ENCODE measurements at regions not wholly inside any gene's neighbourhood (a gene's known extent, or its start where the extent isn't known, plus 50 kb on each side); places are given as distances from the start of the nearest gene placed in this dataset.

DNA sequence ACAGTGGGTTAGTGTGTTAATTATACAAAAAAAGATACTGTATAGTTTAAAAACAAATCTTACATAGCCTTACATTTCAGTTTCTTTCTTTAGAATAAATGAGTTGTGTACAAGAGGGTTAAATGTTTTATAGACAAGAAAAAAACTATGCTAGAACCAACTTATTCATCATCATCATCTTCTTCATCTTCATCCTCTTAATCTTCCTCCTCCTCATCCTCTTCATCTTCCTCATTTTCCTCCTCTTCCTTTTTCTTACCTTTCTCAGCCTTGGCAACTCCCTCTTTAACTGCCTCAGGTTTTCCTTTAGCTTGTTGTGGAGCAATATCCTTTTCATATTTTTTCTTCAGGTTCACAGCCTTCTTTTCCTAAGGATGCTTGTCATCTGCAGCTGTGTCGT, 53.7 kb downstream of the RPS12 start:
- Histone ChIP-seq H3K4me3 (no peak overlapping the region), H3K4me1 (replicated peaks) (no peaks in the 10 kb centered on the region), H3K27ac (no peak overlapping the region), H3K27me3 (replicated peaks) (no peaks in the 10 kb centered on the region; the same call in 1 of the 2 replicates), H3K36me3 (no peaks in the 10 kb centered on the region), H3K9me3 (replicated peaks) (no peaks in the 10 kb centered on the region)
- DNase-seq (ENCODE audit: low read depth in 1 of 2, low spot score in 2 of 2), result no peak

DNA sequence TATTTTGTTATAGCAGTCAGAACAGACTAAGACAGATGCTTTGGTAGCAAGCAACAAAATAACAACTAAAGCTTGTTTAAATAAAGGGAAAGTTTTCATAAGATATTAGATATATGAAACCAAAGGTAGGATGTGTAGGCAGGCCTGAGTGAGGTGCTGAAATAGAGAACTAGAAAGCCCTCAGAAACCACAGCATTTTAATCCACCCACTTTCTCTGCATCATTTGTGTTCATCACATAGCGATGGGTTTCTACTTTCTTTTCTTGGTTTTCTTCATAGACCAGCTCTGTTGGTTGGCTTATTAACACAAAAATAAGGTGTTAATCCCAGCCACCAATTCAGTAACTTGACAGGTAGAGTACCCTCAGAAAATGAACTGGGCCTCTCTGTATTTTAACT, 58.6 kb downstream of the RPS12 start:
- H3K4me1 ChIP-seq (replicated peaks), result no peaks in the 10 kb centered on the region
- H3K27me3 ChIP-seq (replicated peaks), result no peaks in the 10 kb centered on the region
- DNase-seq (ENCODE audit: low read depth in 1 of 2, low spot score in 2 of 2), result no peak
- H3K4me3 ChIP-seq, result no peak overlapping the region
- H3K27ac ChIP-seq, result no peak overlapping the region
- H3K9me3 ChIP-seq (replicated peaks), result no peaks in the 10 kb centered on the region
- no peaks in the 10 kb centered on the region for H3K36me3 ChIP-seq

DNA sequence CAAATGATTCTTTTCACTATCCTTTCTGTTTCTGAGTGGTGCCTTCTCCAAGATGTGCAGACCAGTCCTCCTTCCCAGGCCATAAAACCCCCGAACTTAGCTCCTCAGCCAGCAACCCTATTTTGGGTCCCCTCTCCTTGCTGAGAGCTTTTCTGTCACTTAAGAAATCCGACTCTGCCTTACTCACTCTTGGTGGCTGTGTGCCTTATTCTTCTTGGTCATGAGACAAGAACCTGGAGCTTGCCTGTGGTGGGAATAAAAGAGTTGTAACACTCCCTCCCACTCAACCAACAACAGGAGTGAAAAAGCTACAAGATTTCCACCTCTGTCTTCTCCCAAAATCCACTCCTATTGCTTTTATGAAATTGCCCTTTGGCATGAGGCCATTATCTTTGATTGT, 62.6 kb downstream of the RPS12 start:
- no peak overlapping the region for H3K4me3 ChIP-seq
- H3K9me3 ChIP-seq (replicated peaks), result no peaks in the 10 kb centered on the region
- no peaks in the 10 kb centered on the region for H3K4me1 ChIP-seq (replicated peaks)
- no peak overlapping the region for H3K27ac ChIP-seq
- H3K36me3 ChIP-seq, result no peaks in the 10 kb centered on the region
- no peaks in the 10 kb centered on the region for H3K27me3 ChIP-seq (replicated peaks)
- DNase-seq (ENCODE audit: low read depth in 1 of 2, low spot score in 2 of 2), result no peak

DNA sequence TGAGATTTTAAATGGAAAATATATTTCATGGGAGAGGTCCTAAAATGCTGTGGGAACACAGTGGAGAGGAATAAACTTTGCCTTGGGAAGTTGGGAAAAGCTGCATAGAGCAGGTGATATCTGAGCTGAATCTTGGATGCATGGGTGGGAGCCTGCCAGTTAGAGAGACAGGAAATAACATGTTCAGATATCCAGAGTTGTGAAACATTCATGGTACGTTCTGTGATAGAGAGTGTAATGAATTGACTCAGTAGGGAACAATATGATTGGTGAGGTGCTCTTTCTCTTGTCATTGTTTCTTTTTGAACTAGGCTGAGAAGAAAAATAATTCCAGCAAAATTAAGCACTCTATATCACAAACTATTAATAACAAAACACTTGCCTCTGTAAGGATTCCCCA, 72.8 kb downstream of the RPS12 start:
- Histone ChIP-seq H3K4me3 (no peak overlapping the region), H3K27me3 (replicated peaks) (no peaks in the 10 kb centered on the region), H3K4me1 (replicated peaks) (no peaks in the 10 kb centered on the region), H3K27ac (no peak overlapping the region), H3K36me3 (no peaks in the 10 kb centered on the region), H3K9me3 (replicated peaks) (no peaks in the 10 kb centered on the region)
- no peak for DNase-seq (ENCODE audit: low read depth in 1 of 2, low spot score in 2 of 2)

DNA sequence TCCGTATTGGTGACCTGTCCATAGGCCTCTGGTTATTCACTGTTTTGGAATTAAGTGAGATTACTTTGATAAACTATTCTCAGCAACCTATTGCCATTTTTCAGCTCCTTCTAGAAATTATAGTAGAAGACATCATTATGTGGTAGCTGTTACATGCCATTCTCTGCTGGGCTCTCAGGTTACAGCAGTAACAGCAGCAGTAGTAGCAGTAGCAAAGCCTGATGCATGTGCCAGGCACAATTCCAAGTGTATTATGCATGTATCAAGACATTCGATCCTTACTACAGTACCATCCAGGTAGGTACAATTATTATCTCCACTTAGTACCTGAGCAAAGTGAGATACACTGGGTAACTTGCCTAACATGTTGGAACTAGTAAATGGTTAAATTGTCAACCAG, 74.3 kb downstream of the RPS12 start:
- H3K4me1 ChIP-seq (replicated peaks), result no peaks in the 10 kb centered on the region
- DNase-seq (ENCODE audit: low read depth in 1 of 2, low spot score in 2 of 2), result no peak
- H3K36me3 ChIP-seq, result no peaks in the 10 kb centered on the region
- H3K27ac ChIP-seq, result no peak overlapping the region
- H3K9me3 ChIP-seq (replicated peaks), result no peaks in the 10 kb centered on the region
- no peaks in the 10 kb centered on the region for H3K27me3 ChIP-seq (replicated peaks)
- no peak overlapping the region for H3K4me3 ChIP-seq

DNA sequence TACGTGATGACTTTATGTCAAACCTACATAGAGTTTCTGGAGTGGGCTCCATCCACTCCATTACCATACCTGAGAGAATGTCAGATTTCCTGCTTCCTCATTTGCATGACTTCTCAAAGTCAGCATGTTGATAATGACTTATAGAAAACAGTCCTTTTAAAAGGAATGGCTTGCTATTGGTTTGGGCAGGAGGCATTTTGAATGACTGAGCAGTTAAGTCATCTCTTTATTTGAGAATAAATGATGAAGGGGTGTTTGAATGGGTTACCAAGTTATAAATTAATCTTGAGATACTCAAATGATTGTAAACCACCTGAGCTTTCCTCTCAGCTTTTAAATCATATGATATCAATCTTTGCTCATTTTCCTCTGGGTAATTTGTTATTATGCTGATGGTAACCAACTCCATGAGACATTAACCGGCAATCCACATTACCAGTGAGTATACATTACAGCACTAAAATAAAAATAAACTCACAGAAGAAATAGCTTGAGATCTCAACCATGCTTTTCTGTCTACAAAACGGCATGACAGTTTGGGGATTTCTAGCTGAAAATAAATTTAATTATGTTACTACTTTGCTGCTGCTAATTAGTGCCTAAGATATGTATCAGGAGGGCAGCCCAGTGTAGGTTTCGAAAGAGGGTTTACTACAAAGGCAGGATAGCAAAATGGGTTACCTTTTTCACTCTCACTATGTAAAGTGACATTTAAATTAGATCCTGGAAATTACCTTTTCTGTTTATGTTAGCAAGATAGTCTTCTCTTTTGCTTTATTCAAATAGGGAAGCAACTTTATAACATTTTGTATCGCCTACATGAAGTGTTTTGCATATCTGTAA, 78.8 kb downstream of the RPS12 start:
- Histone ChIP-seq H3K4me3 (no peak overlapping the region), H3K27ac (no peak overlapping the region), H3K4me1 (replicated peaks) (no peaks in the 10 kb centered on the region), H3K9me3 (replicated peaks) (no peaks in the 10 kb centered on the region), H3K36me3 (no peaks in the 10 kb centered on the region), H3K27me3 (replicated peaks) (no peaks in the 10 kb centered on the region)
- no peak for DNase-seq (ENCODE audit: low read depth in 1 of 2, low spot score in 2 of 2)

DNA sequence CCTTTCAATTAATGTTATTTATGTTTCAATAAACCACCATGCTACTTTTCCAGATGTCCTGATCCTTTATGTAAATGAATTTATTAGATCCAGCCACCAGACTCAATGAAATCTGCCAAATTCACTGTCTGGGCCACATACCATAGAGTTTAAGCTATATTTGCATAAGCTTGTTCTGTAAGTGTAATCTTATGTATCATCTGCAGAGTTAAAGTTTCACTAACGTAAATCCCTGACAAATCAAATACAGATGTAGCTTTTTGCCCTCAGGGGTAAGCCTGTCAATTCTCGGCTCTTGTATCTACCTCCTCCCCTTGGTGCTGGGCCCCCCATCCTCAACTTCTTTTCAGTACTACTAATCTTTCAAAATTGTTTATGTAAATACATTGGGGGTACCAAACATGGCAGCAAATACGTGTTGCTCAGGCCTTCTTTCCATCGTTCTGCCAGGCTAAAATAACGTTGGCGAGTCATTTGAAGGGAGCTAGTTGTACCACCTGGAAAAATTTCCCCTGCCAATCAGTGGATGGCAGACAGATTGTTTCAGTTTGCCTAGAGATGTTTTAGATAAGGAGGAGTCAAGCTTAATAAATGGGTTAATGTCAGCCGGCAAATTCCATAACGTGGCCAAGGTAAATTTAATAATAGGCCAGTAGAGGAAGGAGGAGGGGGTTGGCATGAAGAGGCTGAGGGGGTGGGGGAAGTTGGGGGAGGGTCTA, 79.6 kb downstream of the RPS12 start:
- H3K27me3 ChIP-seq (replicated peaks), result no peaks in the 10 kb centered on the region
- no peak overlapping the region for H3K27ac ChIP-seq
- no peak overlapping the region for H3K4me3 ChIP-seq
- H3K36me3 ChIP-seq, result no peaks in the 10 kb centered on the region
- H3K4me1 ChIP-seq (replicated peaks), result no peaks in the 10 kb centered on the region
- H3K9me3 ChIP-seq (replicated peaks), result no peaks in the 10 kb centered on the region
- no peak for DNase-seq (ENCODE audit: low read depth in 1 of 2, low spot score in 2 of 2)

DNA sequence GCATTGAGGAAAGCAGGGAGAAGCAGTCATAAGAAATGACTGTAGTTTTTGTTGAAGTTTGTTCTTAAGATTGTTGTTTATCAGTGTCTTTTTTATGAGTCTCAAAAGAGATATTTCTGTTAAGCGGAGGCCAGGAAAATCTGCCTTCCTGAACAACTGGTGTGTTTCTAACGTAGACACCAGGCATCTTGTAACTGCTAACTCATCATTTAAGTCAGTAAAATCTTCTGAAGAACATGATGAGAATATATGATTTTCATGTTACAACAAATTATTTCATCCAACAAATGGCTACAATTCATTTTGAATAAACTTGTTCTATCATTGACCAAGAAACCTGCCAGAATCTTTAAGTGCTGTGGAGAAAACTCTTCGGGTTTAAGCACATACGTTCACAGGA, 84.0 kb downstream of the RPS12 start:
- no peak overlapping the region for H3K27ac ChIP-seq
- H3K4me1 ChIP-seq (replicated peaks), result no peaks in the 10 kb centered on the region
- H3K4me3 ChIP-seq, result no peak overlapping the region
- DNase-seq (ENCODE audit: low read depth in 1 of 2, low spot score in 2 of 2), result no peak
- H3K27me3 ChIP-seq (replicated peaks), result no peaks in the 10 kb centered on the region
- no peaks in the 10 kb centered on the region for H3K36me3 ChIP-seq
- H3K9me3 ChIP-seq (replicated peaks), result no peaks in the 10 kb centered on the region

DNA sequence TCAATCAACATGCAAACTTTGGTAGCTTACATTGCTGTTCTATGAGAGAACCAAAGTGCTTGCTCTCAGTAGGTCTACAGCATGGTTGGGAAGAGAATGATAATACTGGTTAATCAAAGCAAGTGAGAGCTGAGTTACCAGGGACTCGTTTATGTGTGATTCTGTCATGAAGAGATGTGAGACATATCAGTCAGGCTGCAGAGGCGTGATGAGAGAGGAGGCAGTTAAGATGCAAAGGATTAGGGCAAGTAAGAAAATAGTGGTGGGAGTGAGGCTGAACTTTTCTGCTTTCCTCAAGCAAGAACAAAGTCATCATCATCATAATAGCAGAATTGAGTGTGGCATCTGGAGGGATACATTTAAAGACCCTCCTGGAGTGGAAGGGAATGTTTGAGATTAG, 86.5 kb downstream of the RPS12 start:
- no peaks in the 10 kb centered on the region for H3K36me3 ChIP-seq
- no peak for DNase-seq (ENCODE audit: low read depth in 1 of 2, low spot score in 2 of 2)
- no peaks in the 10 kb centered on the region for H3K4me1 ChIP-seq (replicated peaks)
- no peaks in the 10 kb centered on the region for H3K27me3 ChIP-seq (replicated peaks)
- no peak overlapping the region for H3K4me3 ChIP-seq
- H3K9me3 ChIP-seq (replicated peaks), result no peaks in the 10 kb centered on the region
- H3K27ac ChIP-seq, result no peak overlapping the region

DNA sequence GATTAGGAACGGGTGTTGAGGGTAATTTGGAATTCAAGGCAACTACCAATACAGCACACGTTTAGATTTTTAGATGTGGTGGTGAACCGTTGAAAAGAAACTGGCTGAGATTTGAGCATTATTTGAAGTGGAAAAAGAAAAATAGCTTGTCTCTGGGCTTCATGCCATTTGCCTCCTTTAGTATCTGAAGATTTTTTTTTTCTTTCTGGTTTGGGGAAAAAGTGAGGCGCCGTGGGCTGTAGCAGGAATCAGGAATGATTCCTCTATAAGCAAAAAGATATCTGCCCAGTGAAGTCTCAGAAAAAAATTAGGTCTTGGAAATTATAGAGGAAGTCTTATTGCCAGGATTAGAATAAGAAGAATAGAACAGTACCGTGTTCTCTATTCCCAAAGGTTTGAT, 88.5 kb downstream of the RPS12 start:
- no peak overlapping the region for H3K27ac ChIP-seq
- no peaks in the 10 kb centered on the region for H3K4me1 ChIP-seq (replicated peaks)
- DNase-seq (ENCODE audit: low read depth in 1 of 2, low spot score in 2 of 2), result no peak
- no peaks in the 10 kb centered on the region for H3K9me3 ChIP-seq (replicated peaks)
- H3K27me3 ChIP-seq (replicated peaks), result no peaks in the 10 kb centered on the region
- no peaks in the 10 kb centered on the region for H3K36me3 ChIP-seq
- no peak overlapping the region for H3K4me3 ChIP-seq

DNA sequence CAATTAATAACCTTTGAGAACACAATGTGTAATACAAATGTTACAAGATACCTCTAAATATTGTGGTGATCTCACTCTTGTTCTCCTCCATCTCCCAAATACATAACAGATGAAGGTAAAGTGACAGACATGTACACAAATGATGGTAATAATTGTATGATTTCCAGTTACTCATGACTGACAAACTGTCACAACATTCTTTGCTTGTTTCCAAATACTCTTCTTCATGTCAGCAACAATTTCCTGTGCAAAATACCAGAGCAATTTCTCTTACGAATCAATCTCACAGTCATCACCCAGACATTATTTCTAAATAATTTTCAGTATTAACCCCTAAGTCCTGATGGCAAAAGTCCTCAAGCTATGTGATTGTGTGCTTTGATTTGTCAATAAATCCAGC, 92.9 kb downstream of the RPS12 start:
- H3K27ac ChIP-seq, result no peak overlapping the region
- H3K36me3 ChIP-seq, result no peaks in the 10 kb centered on the region

DNA sequence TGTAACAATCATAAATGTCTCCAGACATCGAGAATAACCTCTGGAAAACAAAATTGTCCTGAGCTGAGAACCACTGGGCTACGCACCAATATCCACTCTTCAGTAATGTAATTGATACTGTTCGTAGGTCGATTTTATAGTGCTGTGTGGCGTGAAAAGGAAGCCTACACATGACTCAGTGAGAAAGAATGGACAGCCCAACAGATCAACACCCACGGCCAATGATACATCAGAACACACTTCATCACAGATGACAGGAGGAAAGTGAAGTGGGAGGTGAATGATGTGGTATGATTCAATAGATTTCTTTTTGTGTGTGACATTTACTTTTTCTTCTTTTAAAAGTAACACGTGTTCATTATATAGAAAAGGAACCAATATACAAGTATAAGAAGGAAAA, 93.5 kb downstream of the RPS12 start:
- no peaks in the 10 kb centered on the region for H3K4me1 ChIP-seq (replicated peaks)
- H3K4me3 ChIP-seq, result no peak overlapping the region
- no peaks in the 10 kb centered on the region for H3K36me3 ChIP-seq
- no peak for DNase-seq (ENCODE audit: low read depth in 1 of 2, low spot score in 2 of 2)
- H3K9me3 ChIP-seq (replicated peaks), result no peaks in the 10 kb centered on the region
- H3K27ac ChIP-seq, result no peak overlapping the region
- H3K27me3 ChIP-seq (replicated peaks), result no peaks in the 10 kb centered on the region

More for the DNA sequence above, 92.9 kb downstream of the RPS12 start:
- no peaks in the 10 kb centered on the region for H3K27me3 ChIP-seq (replicated peaks)
- H3K9me3 ChIP-seq (replicated peaks), result no peaks in the 10 kb centered on the region
- H3K4me1 ChIP-seq (replicated peaks), result no peaks in the 10 kb centered on the region
- no peak for DNase-seq (ENCODE audit: low read depth in 1 of 2, low spot score in 2 of 2)
- H3K4me3 ChIP-seq, result no peak overlapping the region

DNA sequence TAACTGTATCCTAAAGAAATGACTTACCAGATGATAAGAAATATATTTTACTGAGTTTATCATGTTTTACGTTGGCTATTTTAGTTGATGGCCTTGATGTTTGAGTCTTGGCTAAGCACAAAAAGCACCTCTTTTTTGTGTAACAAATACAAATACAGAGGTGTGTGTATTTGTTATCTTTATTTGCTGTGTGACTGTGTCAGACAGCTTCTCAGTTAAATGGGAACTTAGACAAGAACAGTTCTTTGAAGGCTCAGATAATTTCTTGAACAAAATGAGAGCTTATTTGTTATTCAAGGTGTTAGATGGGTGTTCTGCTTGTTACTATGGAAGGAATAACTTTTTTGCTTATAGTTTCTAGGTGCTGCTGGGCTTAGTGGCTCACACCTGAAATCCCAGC, 95.4 kb downstream of the RPS12 start:
- no peaks in the 10 kb centered on the region for H3K36me3 ChIP-seq
- H3K27me3 ChIP-seq (replicated peaks), result no peaks in the 10 kb centered on the region

DNA sequence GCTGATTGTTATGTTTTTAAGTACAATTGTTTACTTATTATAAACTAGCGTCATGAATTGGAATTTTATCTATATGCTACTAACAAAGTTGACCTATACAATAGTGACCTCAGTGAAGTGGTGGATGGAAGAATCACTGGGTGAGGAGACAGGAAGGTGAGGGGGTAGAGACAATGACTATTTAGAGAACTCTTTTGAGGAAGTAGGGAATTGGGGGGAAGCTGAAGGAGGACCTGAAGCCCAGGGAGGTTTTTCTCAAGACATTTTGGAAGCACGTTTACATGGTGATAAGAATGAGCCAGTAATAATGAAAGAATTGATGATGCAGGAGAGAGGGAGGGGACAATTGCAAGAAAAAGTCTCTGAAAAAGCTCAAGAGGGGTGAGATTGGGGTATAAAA, 96.4 kb downstream of the RPS12 start:
- no peak for DNase-seq (ENCODE audit: low read depth in 1 of 2, low spot score in 2 of 2)

More for the DNA sequence above, 95.4 kb downstream of the RPS12 start:
- H3K4me3 ChIP-seq, result no peak overlapping the region
- no peak overlapping the region for H3K27ac ChIP-seq
- no peak for DNase-seq (ENCODE audit: low read depth in 1 of 2, low spot score in 2 of 2)
- no peaks in the 10 kb centered on the region for H3K4me1 ChIP-seq (replicated peaks)
- no peaks in the 10 kb centered on the region for H3K9me3 ChIP-seq (replicated peaks)

More for the DNA sequence above, 96.4 kb downstream of the RPS12 start:
- Histone ChIP-seq H3K4me1 (replicated peaks) (no peaks in the 10 kb centered on the region), H3K4me3 (no peak overlapping the region), H3K27me3 (replicated peaks) (no peaks in the 10 kb centered on the region), H3K27ac (no peak overlapping the region), H3K9me3 (replicated peaks) (no peaks in the 10 kb centered on the region), H3K36me3 (no peaks in the 10 kb centered on the region)

Data from SJSA1 (cell line).